Osteoblast (primary cell): ENCODE measurements at regions not wholly inside any gene's neighbourhood (a gene's known extent, or its start where the extent isn't known, plus 50 kb on each side); places are given as distances from the start of the nearest gene placed in this dataset.

Experiments
- DNase-seq: peaks from one replicate; pipeline ENCODE4 v3.0.0; 2011; ENCODE audit warnings: low spot score, mixed read lengths; ENCODE audit not compliant: insufficient read length; ENCODE audit errors: missing footprints
- H2AFZ ChIP-seq: 2 replicates; pipeline ENCODE4 v1.6.0; 2011; ENCODE audit warnings: mild to moderate bottlenecking, low read length
- H3K27ac ChIP-seq: 2 replicates; pipeline ENCODE4 v1.5.1; 2011; ENCODE audit warnings: mild to moderate bottlenecking, low read depth, low read length, moderate library complexity
- H3K27me3 ChIP-seq: 2 replicates; pipeline ENCODE4 v1.6.0; 2012; ENCODE audit warnings: mild to moderate bottlenecking, control low read depth, inconsistent platforms, low read length, moderate library complexity; ENCODE audit not compliant: insufficient read depth
- H3K36me3 ChIP-seq: 2 replicates; pipeline ENCODE4 v1.5.1; 2011; ENCODE audit warnings: mild to moderate bottlenecking, low read length, control low read depth, moderate library complexity; ENCODE audit not compliant: insufficient read depth
- H3K4me1 ChIP-seq: 2 replicates; pipeline ENCODE4 v1.5.1; 2011; ENCODE audit warnings: mild to moderate bottlenecking, low read length, control low read depth, moderate library complexity; ENCODE audit not compliant: insufficient read depth
- H3K4me2 ChIP-seq: 2 replicates; pipeline ENCODE4 v1.6.0; 2011; ENCODE audit warnings: mild to moderate bottlenecking, low read length; ENCODE audit not compliant: insufficient read depth
- H3K4me3 ChIP-seq: fragments of 200-600 bp; sonication (generic); 3 replicates; pipeline ENCODE4 v1.5.1; 2012; ENCODE audit warnings: mild to moderate bottlenecking, low read length, inconsistent platforms; ENCODE audit not compliant: insufficient read depth
- H3K79me2 ChIP-seq: 2 replicates; pipeline ENCODE4 v1.6.0; 2012; ENCODE audit warnings: mild to moderate bottlenecking, low read length, control low read depth, inconsistent platforms; ENCODE audit not compliant: insufficient read depth
- H3K9me3 ChIP-seq: 2 replicates; pipeline ENCODE4 v1.5.1; 2011; ENCODE audit warnings: low read depth, low read length, control low read depth
- H4K20me1 ChIP-seq: 2 replicates; pipeline ENCODE4 v1.6.0; 2012; ENCODE audit warnings: mild to moderate bottlenecking, low read length, control low read depth; ENCODE audit not compliant: insufficient read depth
- TF ChIP-seq, protein P1 (sequence below): IDR thresholded peaks from 2 replicates; pipeline ENCODE4 v1.5.1; 2011; ENCODE audit warnings: mild to moderate bottlenecking, low read depth, low read length, moderate library complexity; ENCODE audit errors: extremely low read depth

DNA sequence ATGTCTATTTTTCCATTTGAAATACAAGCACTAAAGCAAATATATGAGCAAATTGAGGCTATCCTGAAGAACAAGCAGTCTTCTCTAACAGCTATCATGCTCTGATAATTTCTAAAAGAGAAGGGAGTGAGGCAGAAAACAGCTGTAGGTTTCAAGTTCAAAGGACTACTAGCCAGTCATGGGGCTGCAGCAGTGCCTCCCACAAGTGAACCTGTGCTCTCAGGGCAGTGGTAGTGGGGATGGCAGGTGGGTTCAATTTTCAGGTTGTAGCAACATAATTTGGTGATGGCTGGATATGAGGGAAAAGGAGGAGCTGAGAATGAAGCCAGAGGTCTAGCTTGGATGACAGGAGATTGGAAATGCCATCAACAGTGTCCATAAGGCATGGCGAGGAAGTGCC lies 93.5 kb upstream of the ARHGAP20 start:
- TF ChIP-seq, protein P1, sequence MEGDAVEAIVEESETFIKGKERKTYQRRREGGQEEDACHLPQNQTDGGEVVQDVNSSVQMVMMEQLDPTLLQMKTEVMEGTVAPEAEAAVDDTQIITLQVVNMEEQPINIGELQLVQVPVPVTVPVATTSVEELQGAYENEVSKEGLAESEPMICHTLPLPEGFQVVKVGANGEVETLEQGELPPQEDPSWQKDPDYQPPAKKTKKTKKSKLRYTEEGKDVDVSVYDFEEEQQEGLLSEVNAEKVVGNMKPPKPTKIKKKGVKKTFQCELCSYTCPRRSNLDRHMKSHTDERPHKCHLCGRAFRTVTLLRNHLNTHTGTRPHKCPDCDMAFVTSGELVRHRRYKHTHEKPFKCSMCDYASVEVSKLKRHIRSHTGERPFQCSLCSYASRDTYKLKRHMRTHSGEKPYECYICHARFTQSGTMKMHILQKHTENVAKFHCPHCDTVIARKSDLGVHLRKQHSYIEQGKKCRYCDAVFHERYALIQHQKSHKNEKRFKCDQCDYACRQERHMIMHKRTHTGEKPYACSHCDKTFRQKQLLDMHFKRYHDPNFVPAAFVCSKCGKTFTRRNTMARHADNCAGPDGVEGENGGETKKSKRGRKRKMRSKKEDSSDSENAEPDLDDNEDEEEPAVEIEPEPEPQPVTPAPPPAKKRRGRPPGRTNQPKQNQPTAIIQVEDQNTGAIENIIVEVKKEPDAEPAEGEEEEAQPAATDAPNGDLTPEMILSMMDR: no peak
- H3K4me3 ChIP-seq: no peak overlapping the region
- no peaks in the 10 kb centered on the region for H3K27me3 ChIP-seq
- no peak overlapping the region for H3K4me2 ChIP-seq
- H3K9me3 ChIP-seq: peaks cover 2% of the 10 kb centered on the region
- H3K36me3 ChIP-seq: no peaks in the 10 kb centered on the region
- H3K4me1 ChIP-seq: no peaks in the 10 kb centered on the region
- no peaks in the 10 kb centered on the region for H3K79me2 ChIP-seq
- no peak for DNase-seq
- no peaks in the 10 kb centered on the region for H4K20me1 ChIP-seq
- no peak overlapping the region for H3K27ac ChIP-seq
- no peak overlapping the region for H2AFZ ChIP-seq

DNA sequence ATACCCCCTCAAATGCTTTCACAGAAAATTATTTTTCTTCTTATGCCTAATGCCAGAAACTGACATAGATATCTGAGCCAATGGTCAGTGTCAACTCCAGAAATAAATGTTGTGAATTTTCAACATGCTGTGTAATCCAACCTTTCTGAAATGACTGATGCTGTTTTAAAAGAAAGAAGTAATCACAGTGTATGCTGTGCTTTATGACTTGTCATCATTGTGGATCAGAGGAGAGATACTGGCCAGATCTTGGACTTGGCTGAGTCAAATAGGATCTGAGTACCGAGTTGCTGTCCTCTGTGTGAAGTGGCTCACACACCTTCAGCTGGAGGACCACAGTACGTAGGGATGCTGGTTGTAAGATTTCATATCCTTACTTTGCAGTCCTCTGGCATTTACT lies 89.9 kb upstream of the ARHGAP20 start:
- peak; percentile 25 for DNase-seq
- Histone ChIP-seq H3K36me3 (no peaks in the 10 kb centered on the region), H3K4me1 (no peaks in the 10 kb centered on the region), H3K27me3 (no peaks in the 10 kb centered on the region), H3K27ac (no peak overlapping the region), H4K20me1 (no peaks in the 10 kb centered on the region), H3K4me3 (no peak overlapping the region), H3K9me3 (peaks cover 2% of the 10 kb centered on the region), H3K79me2 (no peaks in the 10 kb centered on the region), H2AFZ (no peak overlapping the region), H3K4me2 (no peak overlapping the region)
- TF ChIP-seq, protein P1: no peak

DNA sequence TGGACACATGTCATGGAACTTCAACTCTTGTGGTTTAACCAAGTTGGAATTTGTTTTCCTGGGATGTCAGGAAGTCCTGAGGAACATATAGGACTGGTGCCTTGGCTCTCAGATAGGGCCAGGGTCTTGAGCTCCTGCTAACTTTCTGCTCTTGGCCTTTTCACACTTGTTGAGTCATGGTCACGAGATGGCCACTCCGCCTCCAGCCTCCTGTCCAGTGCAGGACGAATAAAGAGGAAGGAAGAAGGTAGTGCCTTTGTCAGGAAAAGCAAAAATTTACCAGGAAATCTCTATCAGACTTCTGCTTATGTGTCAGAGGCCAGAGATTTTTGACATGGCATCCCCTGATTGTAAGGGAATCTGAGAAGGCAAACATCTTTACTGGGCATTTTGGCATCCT lies 89.1 kb upstream of the ARHGAP20 start:
- Histone ChIP-seq H3K27me3 (no peaks in the 10 kb centered on the region), H3K9me3 (peaks cover 2% of the 10 kb centered on the region), H2AFZ (no peak overlapping the region), H3K4me1 (no peaks in the 10 kb centered on the region), H3K4me3 (no peak overlapping the region), H4K20me1 (no peaks in the 10 kb centered on the region), H3K79me2 (no peaks in the 10 kb centered on the region), H3K27ac (no peak overlapping the region), H3K36me3 (no peaks in the 10 kb centered on the region), H3K4me2 (no peak overlapping the region)
- DNase-seq: no peak
- TF ChIP-seq, protein P1: no peak

DNA sequence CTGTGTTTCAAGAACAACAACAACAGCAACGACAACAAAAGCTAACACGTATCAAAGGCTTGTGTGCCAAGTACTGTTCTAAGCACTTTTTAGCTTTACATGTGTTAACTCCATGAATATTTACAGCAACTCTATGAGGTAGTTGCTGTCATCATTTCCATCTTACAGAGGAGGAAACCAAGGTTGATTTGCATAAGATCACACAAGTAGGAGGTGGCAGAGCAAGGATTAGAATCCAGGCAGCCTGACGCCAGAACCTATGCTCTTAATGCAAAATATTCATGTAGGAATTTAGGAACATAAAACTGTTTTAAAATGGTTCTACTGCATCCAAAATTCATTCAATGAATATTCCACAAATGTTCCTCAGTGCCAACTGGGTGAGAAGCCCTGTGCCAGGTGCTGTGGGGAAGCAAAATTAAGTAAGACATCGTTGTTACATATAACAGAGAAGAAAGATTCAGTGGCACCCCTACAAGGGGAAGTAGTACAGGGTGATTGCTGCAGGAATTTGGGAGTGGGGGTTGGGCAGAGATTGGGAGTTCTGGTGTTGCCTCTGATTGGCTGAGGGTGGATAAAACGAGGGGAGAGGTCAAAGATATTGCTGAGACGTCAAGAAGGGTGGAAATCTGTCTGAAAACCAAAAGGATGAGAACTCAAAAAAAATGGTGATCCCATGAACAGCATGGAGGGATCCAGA lies 86.1 kb upstream of the ARHGAP20 start:
- Histone ChIP-seq H4K20me1 (no peaks in the 10 kb centered on the region), H3K4me3 (no peak overlapping the region), H3K36me3 (no peaks in the 10 kb centered on the region), H3K9me3 (peaks cover 2% of the 10 kb centered on the region), H2AFZ (no peak overlapping the region), H3K4me1 (no peaks in the 10 kb centered on the region), H3K27ac (no peak overlapping the region), H3K79me2 (no peaks in the 10 kb centered on the region), H3K4me2 (no peak overlapping the region), H3K27me3 (no peaks in the 10 kb centered on the region)
- DNase-seq: no peak
- TF ChIP-seq, protein P1: no peak
